HG03460 (cell line): ENCODE measurements at regions not wholly inside any gene's neighbourhood (a gene's known extent, or its start where the extent isn't known, plus 50 kb on each side); places are given as distances from the start of the nearest gene placed in this dataset.
"Not testable (repeated sequence)": the region's sequence is repeated elsewhere in the genome, so short reads cannot be mapped to it uniquely, and the experiment has no call there.

Experiments
- ATAC-seq: cut with Tn5 transposase; IDR thresholded peaks from one replicate; pipeline ENCODE4 v1.9.1; 2021; ENCODE audit not compliant: unreplicated experiment

DNA sequence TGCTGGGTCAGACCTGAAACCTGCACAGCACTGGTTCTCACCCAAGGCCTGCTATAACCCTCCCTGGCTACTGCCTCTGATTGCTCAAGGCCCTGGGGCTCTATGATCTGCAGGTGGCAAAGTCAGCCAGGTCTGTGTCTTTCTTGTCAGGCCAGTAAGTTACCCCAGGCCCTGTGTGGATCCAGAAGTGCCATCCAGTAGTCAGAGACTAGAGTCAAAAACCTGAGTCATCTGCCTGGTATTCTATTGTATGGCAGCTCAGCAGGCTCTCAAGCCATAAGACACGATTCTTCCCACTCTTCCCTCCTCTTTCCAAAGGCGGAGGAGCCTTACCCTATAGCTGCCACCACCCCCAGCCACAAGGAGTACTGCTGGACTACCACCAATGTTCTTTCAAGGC, 593.0 kb downstream of the FRK start:
- no peak for ATAC-seq

- no peak for ATAC-seq
These were observed 599.8 kb downstream of the FRK start for GRCh38 chr6:115460913-115461312.

DNA sequence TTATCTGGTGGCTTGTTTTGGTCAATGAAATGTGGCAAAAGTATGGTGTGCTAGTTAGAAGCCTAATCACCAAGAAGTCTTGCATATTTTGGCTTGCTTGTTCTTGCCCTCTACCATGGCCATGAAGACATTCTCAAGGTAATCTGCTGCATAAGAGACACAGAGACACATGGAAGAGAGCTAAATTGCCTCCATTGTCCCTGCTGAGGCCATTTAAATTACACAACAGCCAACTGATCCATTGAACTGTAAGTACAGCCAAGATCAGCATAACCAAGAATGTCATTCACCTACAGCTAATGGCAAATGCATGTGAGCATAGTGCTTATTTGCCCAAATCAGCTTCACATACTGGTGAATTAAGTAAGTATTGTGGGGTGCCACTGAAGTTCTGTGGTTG, 603.8 kb downstream of the FRK start:
- ATAC-seq = no peak

- ATAC-seq = no peak
These were observed 616.7 kb downstream of the FRK start for GRCh38 chr6:115443825-115444478.

DNA sequence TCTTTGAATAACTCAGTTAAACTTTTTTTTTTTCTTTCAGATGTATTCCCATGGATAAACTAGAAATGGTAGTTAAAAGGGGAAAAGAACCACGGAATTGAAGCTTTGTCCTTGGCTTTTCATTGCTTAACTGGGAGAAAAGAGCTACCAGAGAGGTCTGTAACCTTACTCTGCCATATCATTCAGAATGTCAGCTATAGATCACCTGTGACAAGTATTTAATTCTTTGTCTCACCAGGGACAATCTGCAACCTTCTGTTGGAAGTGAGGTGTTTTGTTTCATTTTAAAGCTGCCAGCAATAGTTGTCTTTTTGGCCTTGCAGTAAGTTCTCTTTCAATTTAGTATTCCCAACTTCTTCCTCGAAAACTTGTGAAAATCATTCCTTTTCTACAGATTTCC, 618.4 kb downstream of the FRK start:
- ATAC-seq = no peak

DNA sequence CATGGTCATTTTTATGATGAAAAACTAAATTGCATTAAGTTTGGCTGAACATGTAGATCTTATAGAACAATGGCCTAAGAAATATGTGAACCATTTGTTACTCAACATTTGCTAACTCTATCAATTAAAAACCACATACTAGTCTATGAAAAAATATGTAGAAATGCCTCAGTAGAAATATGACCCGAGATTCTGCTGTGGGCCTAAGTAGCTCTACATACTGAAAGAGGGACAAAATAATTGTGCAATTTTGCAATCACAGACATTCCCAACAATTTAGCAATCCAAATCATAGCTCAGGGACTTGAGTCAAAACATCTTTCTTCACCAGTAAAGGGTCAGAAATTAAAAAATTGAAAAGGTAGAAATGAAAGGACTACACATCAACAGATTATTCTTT, 619.0 kb downstream of the FRK start:
- no peak for ATAC-seq

DNA sequence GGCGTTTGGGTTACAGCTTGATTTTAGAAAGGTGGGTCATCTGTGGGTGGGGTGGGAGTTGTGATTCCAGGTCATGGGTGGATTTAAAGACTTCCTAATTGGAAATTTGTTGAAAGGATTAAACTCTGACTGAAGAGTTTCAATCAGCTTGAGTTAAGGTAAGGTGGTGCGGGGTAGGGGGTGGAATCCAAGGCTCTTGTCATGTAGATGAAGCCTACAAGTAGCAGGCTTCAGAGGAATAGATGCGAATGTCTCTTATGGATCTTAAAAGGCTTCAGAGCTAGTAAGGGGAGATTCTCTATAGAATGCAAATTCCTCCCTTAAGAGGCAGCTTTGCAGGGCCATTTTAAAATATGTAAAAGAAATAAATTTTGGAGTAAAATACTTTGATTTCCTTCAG, 645.3 kb downstream of the FRK start:
- no peak for ATAC-seq

GRCh38 chr6:115414916-115415315, 645.8 kb downstream of the FRK start:
- not testable (repeated sequence) for ATAC-seq

- no peak for ATAC-seq
These were observed 648.9 kb downstream of the FRK start for GRCh38 chr6:115411756-115412155.

DNA sequence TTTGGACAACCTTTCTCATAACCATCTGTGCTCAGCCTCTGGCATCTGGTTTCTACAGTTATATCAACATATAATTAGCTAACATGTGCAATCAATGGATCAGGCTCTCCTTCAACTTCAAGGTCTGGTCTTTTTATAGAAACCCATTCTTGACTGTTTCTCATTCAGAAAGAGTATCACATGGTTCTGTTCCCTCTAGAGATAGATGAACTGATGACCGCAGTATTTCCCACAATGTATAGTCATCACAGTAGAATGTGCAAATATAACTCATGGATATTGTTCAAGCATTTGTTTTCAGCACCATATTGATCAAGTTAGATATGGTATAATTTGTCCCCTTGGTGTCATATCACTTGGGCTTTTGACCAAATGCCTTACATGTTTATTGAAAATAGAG, 656.2 kb downstream of the FRK start:
- ATAC-seq = no peak

DNA sequence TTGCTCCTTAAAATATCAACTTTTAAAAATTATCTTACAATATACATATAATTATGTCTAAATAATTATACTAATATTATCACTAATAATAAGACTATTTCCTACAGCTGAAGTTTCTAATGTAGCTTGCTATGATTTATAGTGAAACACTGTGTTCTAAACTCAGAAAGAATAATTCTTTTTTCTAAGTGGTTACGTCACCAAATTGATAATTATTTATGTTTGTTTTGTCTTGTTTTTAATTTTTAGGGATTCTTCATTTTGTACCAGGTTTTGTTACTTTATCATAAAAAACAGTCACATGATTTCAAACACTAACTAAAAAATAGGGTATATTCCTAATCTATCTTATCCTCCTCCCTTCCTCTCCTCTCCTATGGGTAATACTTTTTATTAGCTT, 662.1 kb downstream of the FRK start:
- no peak for ATAC-seq

DNA sequence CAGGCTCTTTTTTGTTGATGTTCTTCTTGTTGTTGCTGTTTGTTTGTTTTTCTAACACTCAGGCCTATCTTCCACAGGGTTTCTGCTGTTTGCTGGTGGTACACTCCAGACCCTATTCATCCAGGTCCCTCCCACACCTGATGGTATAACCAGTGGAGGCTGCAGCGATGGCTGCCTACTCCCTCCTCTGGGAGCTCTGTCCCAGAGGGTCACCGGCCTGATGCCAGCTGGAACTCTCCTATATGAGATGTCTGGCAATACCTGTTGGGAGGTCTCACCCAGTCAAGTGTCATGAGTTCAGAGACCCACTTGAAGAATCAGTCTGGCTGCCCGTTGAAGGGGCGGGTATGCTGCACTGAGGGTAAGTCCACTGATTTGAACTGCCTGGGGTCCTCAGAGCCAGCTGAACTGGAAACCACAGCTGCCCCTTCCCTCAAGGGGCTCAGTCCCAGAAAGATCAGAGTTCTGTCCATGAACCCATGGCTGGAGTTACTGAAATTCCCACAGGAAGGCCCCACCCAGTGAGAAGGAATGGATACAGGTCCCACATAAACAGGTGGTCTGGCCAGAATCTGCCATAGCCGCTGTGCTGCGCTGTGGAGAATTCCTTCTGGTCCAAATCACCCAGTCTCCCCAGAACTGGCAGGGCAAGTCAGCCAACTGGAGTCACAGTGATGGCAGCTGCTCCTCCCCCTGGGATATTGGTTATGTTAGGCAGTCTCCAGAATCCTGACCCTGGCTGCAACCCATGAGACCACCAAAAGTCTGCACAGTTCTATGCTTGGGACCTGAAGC, 664.4 kb downstream of the FRK start:
- ATAC-seq = no peak

DNA sequence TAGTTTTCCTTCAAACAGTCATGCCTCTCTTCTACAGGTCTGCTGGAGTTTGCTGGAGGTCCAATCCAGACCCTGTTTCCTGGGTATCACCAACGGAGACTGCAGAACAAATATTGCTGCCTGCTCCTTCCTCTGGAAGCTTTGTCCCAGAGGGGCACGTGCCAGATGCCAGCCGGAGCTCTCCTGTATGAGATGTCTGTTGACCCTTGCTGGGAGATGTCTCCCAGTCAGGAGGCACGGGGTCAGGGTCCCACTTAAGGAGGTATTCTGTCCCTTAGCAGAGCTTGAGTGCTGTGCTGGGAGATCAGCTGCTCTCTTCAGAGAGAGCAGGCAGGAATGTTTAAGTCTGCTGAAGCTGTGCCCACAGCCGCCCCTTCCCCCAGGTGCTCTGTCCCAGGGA, 666.9 kb downstream of the FRK start:
- ATAC-seq = no peak

DNA sequence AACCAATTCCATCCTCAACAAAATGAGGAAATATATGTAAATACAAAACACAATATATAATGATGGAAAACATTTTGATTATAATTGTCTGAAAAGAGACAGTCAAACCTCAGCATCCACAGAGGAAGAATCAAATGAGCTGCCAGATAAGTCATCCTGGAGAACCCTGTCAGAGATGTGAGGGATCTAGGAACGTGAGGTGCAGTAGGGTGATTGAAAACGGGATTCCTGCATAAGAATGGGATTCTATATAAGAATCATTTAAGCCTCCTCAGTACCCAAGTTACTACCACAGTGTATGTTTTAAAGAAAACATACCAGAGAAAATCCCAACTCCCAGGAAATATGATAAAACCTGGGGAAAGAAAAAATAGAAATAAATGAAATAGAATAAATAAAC, 690.5 kb downstream of the FRK start:
- ATAC-seq = no peak

- ATAC-seq = no peak
These were observed 694.9 kb downstream of the FRK start for GRCh38 chr6:115365783-115366182.

DNA sequence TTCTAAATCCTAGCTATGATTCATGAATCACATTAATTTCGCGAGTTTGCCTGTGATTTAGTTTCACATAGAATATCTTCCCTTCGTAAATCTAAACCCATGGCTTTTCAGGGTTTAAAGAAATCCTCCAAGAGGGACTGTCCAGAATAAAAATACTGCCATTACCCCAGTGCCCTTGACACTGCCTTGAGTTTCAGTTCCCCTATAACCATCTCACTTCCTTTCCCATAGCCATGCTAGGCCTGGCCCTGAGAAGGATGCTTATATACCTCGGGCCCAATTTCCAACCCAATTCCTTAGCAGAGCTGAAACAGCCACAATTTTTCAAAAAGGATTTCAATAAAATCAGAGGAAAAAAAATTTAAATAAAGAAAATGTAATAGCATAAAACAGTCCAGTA, 697.3 kb downstream of the FRK start:
- peak; percentile 89 for ATAC-seq

- ATAC-seq = no peak
These were observed 698.5 kb downstream of the FRK start for GRCh38 chr6:115362234-115362633.

DNA sequence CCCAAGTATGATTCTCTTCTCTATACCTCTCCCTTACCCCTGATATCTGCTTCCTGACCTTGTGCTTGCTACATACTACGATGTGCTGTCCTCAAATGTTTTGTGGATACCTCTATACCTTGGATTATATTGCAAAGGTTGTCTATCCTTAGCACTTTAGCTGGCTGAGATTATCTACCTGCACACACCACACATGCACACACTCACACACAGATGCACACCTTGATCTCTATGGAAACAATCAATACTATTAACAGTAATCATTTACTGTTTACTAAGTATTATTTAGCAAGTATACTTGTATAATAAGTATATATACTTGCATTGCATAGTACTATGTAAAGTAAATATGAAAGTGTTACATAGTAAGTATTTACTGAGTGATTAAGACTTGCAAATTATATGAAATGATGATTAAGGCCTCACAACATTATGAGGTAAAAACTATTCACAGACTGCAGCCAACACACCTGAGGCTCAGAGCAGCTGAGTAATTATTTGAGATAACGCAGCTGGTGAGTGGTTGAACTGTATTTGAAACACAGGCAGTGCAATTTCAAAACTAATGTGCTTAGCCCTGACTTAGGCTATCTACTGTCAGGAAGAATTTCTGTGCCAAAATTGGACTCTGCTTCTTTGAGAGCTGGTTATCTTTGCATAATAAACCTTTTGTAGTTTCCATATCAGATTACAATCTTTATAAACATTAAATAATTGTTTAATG, 699.9 kb downstream of the FRK start:
- no peak for ATAC-seq

DNA sequence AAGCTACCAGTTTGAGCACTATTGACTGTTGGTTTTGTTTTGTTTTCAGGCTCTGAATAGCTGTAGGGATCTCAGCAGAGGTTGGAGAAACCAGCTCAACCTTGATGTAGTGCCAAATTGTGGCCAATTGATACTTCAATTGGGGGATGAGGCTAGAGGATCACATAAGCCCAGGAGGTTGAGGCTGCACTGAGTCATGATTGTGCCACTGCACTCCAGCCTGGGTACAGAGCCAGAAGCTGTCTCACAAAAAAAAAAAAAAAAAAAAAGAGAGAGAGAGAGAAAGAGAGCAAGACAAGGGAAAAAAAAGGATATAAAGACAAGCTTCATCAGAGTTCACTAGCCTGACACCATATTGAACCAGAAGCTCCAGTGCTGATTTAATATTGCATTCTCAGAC, 702.1 kb downstream of the FRK start:
- no peak for ATAC-seq

GRCh38 chr6:115356371-115356770, 704.3 kb downstream of the FRK start:
- no peak for ATAC-seq

- no peak for ATAC-seq
These were observed 737.7 kb downstream of the FRK start for GRCh38 chr6:115323001-115323400.

- no peak for ATAC-seq
These were observed 740.9 kb downstream of the FRK start for GRCh38 chr6:115319823-115320222.
